AG09309 (cell line): ENCODE measurements at regions not wholly inside any gene's neighbourhood (a gene's known extent, or its start where the extent isn't known, plus 50 kb on each side); places are given as distances from the start of the nearest gene placed in this dataset.
A peak's percentile ranks its signal among the peaks of the same experiment; 100 is the strongest.
"Not testable (repeated sequence)": the region's sequence is repeated elsewhere in the genome, so short reads cannot be mapped to it uniquely, and the experiment has no call there.

Source experiments
- DNase-seq: peaks from one replicate; pipeline ENCODE4 v3.0.0-alpha.2; 2010; ENCODE audit warnings: low read depth
- H3K4me3 ChIP-seq: 2 replicates; pipeline ENCODE4 v1.5.1; 2011; ENCODE audit warnings: mild to moderate bottlenecking, low read depth, low read length, moderate library complexity; ENCODE audit not compliant: control insufficient read depth
- CTCF ChIP-seq: IDR thresholded peaks from 2 replicates; pipeline ENCODE4 v1.5.1; 2011; ENCODE audit warnings: mild to moderate bottlenecking, low read depth, low read length, inconsistent platforms; ENCODE audit not compliant: insufficient read depth, control insufficient read depth; ENCODE audit errors: missing control alignments

- no peak for DNase-seq
- TF ChIP-seq CTCF = no peak
- H3K4me3 ChIP-seq = no peak overlapping the region
Observed at GRCh38 chrX:66766318-66766717, 127.4 kb upstream of the EDA2R start.

GRCh38 chrX:66760651-66761050 is 121.8 kb upstream of the EDA2R start:
- no peak for DNase-seq
- peak; percentile 2 for TF ChIP-seq CTCF
- no peak overlapping the region for H3K4me3 ChIP-seq

- DNase-seq = no peak
- H3K4me3 ChIP-seq = no peak overlapping the region
- no peak for TF ChIP-seq CTCF
Observed at GRCh38 chrX:66756717-66757116, 117.8 kb upstream of the EDA2R start.

GRCh38 chrX:66751136-66751782 is 112.4 kb upstream of the EDA2R start:
- DNase-seq = no peak
- no peak for TF ChIP-seq CTCF

GRCh38 chrX:66744519-66744918 is 105.6 kb upstream of the EDA2R start:
- not testable (repeated sequence) for H3K4me3 ChIP-seq, DNase-seq

More at GRCh38 chrX:66751136-66751782, 112.4 kb upstream of the EDA2R start:
- no peak overlapping the region for H3K4me3 ChIP-seq

GRCh38 chrX:66731398-66731797 is 92.5 kb upstream of the EDA2R start:
- DNase-seq = peak; percentile 25
- peak; percentile 40 for TF ChIP-seq CTCF
- H3K4me3 ChIP-seq = no peak overlapping the region

- peak; percentile 65 for TF ChIP-seq CTCF
- peak overlapping the region; percentile 68 for H3K4me3 ChIP-seq
- DNase-seq = peak; percentile 20
Observed at GRCh38 chrX:66728818-66729271, 90.0 kb upstream of the EDA2R start.
